Glutamatergic neuron (in vitro differentiated cells): ENCODE measurements at regions not wholly inside any gene's neighbourhood (a gene's known extent, or its start where the extent isn't known, plus 50 kb on each side); places are given as distances from the start of the nearest gene placed in this dataset.

Experiments used
- DNase-seq: peaks from one replicate; pipeline ENCODE4 v3.0.0; 2022
- H3K27ac Mint-ChIP-seq: one replicate; pipeline ENCODE4 v1.8.0; 2020; ENCODE audit warnings: mild to moderate bottlenecking, mixed read lengths, inconsistent platforms; ENCODE audit not compliant: unreplicated experiment
- H3K27me3 Mint-ChIP-seq: one replicate; pipeline ENCODE4 v1.8.0; 2020; ENCODE audit warnings: mild to moderate bottlenecking, moderate library complexity, mixed read lengths, inconsistent platforms; ENCODE audit not compliant: unreplicated experiment
- H3K36me3 Mint-ChIP-seq: one replicate; pipeline ENCODE4 v1.8.0; 2020; ENCODE audit warnings: mild to moderate bottlenecking, mixed read lengths, inconsistent platforms; ENCODE audit not compliant: unreplicated experiment
- H3K4me1 Mint-ChIP-seq: one replicate; pipeline ENCODE4 v1.8.0; 2020; ENCODE audit warnings: mild to moderate bottlenecking, low read depth, mixed read lengths, inconsistent platforms; ENCODE audit not compliant: unreplicated experiment
- H3K4me3 Mint-ChIP-seq: one replicate; pipeline ENCODE4 v1.8.0; 2020; ENCODE audit warnings: mild to moderate bottlenecking, mixed read lengths, inconsistent platforms; ENCODE audit not compliant: unreplicated experiment
- H3K9me3 Mint-ChIP-seq: one replicate; pipeline ENCODE4 v1.8.0; 2020; ENCODE audit warnings: mild to moderate bottlenecking, moderate library complexity, mixed read lengths, inconsistent platforms; ENCODE audit not compliant: unreplicated experiment
- CTCF ChIP-seq: fragments of 200-600 bp; sonication (generic); IDR thresholded peaks from one replicate; pipeline ENCODE4 v1.5.0; 2021; ENCODE audit not compliant: partially characterized antibody, unreplicated experiment

- peaks cover 2% of the 10 kb centered on the region for H3K4me1 Mint-ChIP-seq
- TF ChIP-seq CTCF: no peak
- H3K4me3 Mint-ChIP-seq: no peak overlapping the region
- no peak for DNase-seq
- no peaks in the 10 kb centered on the region for H3K9me3 Mint-ChIP-seq
- H3K36me3 Mint-ChIP-seq: no peaks in the 10 kb centered on the region
- no peak overlapping the region for H3K27ac Mint-ChIP-seq
- H3K27me3 Mint-ChIP-seq: no peaks in the 10 kb centered on the region
Observed at GRCh38 chr10:65827359-65827758, 1098.5 kb upstream of the LRRTM3 start.

- DNase-seq: no peak
- Mint-ChIP-seq H3K36me3 (no peaks in the 10 kb centered on the region), H3K4me1 (no peaks in the 10 kb centered on the region), H3K9me3 (no peaks in the 10 kb centered on the region), H3K27me3 (no peaks in the 10 kb centered on the region), H3K4me3 (no peak overlapping the region), H3K27ac (no peak overlapping the region)
- TF ChIP-seq CTCF: no peak
Observed at GRCh38 chr10:65838811-65839210, 1087.0 kb upstream of the LRRTM3 start.

- no peak overlapping the region for H3K27ac Mint-ChIP-seq
- no peaks in the 10 kb centered on the region for H3K9me3 Mint-ChIP-seq
- DNase-seq: no peak
- no peaks in the 10 kb centered on the region for H3K36me3 Mint-ChIP-seq
- no peaks in the 10 kb centered on the region for H3K27me3 Mint-ChIP-seq
- H3K4me1 Mint-ChIP-seq: no peaks in the 10 kb centered on the region
- no peak for TF ChIP-seq CTCF
- no peak overlapping the region for H3K4me3 Mint-ChIP-seq
Observed at GRCh38 chr10:65843203-65843602, 1082.6 kb upstream of the LRRTM3 start.

GRCh38 chr10:65845916-65846315 is 1079.9 kb upstream of the LRRTM3 start:
- Mint-ChIP-seq H3K27me3 (no peaks in the 10 kb centered on the region), H3K4me1 (no peaks in the 10 kb centered on the region), H3K4me3 (no peak overlapping the region), H3K36me3 (no peaks in the 10 kb centered on the region), H3K27ac (no peak overlapping the region), H3K9me3 (no peaks in the 10 kb centered on the region)
- no peak for TF ChIP-seq CTCF
- no peak for DNase-seq

GRCh38 chr10:65846541-65846940 is 1079.3 kb upstream of the LRRTM3 start:
- Mint-ChIP-seq H3K27ac (no peak overlapping the region), H3K9me3 (no peaks in the 10 kb centered on the region), H3K4me1 (no peaks in the 10 kb centered on the region), H3K27me3 (no peaks in the 10 kb centered on the region), H3K4me3 (no peak overlapping the region), H3K36me3 (no peaks in the 10 kb centered on the region)
- no peak for TF ChIP-seq CTCF
- no peak for DNase-seq
